Kidney epithelial cell (primary cell): ENCODE measurements at regions not wholly inside any gene's neighbourhood (a gene's known extent, or its start where the extent isn't known, plus 50 kb on each side); places are given as distances from the start of the nearest gene placed in this dataset.

Experiments used
- DNase-seq: peaks from one replicate; pipeline ENCODE4 v3.0.0-alpha.2; 2010; ENCODE audit warnings: low read depth
- H3K27me3 ChIP-seq: 2 replicates; pipeline ENCODE4 v1.6.0; 2011; ENCODE audit warnings: low read length; ENCODE audit not compliant: control insufficient read depth, insufficient read depth
- H3K36me3 ChIP-seq: 2 replicates; pipeline ENCODE4 v1.5.1; 2011; ENCODE audit warnings: low read length; ENCODE audit not compliant: control insufficient read depth, insufficient read depth
- H3K4me3 ChIP-seq: 2 replicates; pipeline ENCODE4 v1.5.1; 2011; ENCODE audit warnings: low read depth, mild to moderate bottlenecking, control low read depth, low read length
- TF ChIP-seq, protein P1 (sequence below): IDR thresholded peaks from 2 replicates; pipeline ENCODE4 v1.5.1; 2011; ENCODE audit warnings: mild to moderate bottlenecking, moderate library complexity, low read length, control low read depth, inconsistent platforms; ENCODE audit not compliant: insufficient read depth, poor library complexity, severe bottlenecking

DNA sequence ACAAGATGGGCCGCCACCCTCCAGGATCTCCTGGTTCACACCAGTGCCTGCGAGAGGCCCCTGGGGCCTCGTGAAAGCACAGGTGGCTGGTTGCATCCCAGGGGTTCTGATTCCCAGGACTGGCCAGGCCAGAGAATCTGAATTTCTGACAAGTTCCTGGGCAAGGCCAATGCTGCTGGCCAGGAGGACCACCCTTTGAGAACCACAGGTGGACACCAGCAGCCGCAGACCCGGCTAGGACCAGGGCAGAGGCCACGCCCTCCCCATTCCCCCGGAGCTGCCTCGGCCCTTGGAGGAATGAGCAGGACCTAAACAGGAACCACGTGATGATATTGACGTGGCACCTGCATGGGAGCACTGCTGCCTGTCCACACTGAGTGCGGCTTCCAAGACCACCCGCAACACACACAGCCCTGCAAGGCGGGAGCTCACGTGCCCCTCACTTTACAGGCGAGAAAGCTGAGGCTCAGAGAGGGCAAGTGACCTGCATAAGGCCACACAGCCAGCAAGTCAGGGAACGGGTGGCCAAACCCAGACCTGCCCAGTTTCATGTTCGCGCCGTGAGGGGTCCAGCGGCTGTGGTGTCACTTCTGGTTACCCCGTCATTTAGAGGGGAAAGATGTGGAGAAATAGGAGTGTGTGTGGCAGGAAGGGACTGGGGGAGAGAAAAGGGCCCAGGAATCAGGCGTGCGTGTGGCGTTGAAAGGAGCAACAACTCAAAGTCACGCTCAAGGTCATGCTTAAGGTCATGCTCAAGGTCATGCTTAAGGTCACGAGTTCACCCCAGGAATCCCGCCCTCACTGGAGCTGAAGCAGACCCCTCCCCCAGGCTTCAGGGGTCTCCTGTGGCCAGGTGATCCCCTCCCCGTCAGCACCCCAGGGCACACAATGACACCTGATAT lies 105.9 kb upstream of the IER5L start:
- no peaks in the 10 kb centered on the region for H3K27me3 ChIP-seq
- no peak overlapping the region for H3K4me3 ChIP-seq
- H3K36me3 ChIP-seq, result no peaks in the 10 kb centered on the region
- TF ChIP-seq, protein P1, sequence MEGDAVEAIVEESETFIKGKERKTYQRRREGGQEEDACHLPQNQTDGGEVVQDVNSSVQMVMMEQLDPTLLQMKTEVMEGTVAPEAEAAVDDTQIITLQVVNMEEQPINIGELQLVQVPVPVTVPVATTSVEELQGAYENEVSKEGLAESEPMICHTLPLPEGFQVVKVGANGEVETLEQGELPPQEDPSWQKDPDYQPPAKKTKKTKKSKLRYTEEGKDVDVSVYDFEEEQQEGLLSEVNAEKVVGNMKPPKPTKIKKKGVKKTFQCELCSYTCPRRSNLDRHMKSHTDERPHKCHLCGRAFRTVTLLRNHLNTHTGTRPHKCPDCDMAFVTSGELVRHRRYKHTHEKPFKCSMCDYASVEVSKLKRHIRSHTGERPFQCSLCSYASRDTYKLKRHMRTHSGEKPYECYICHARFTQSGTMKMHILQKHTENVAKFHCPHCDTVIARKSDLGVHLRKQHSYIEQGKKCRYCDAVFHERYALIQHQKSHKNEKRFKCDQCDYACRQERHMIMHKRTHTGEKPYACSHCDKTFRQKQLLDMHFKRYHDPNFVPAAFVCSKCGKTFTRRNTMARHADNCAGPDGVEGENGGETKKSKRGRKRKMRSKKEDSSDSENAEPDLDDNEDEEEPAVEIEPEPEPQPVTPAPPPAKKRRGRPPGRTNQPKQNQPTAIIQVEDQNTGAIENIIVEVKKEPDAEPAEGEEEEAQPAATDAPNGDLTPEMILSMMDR, result no peak
- no peak for DNase-seq

DNA sequence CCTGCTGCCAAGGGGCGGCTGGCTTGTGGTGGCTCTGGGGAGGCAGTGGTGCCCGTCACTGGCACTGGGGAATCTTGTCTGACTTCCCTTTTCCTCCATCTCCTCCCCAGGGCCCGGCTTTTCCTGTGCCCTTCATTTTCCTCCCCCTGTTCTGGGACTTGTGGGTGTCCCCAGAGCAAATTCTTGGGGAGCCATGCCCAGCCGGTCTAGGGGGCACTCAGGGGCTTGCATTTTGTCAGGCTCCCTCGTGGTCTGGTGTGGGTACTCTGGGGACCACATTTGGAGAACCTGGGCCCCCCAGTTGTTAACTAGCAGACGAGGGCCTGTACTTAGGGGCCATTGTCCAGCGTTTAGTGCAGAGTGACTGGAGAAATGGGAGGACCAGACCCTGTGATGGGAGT lies 105.2 kb upstream of the IER5L start:
- H3K27me3 ChIP-seq, result no peaks in the 10 kb centered on the region
- H3K36me3 ChIP-seq, result no peaks in the 10 kb centered on the region
- TF ChIP-seq, protein P1, result no peak
- H3K4me3 ChIP-seq, result no peak overlapping the region
- DNase-seq, result no peak

DNA sequence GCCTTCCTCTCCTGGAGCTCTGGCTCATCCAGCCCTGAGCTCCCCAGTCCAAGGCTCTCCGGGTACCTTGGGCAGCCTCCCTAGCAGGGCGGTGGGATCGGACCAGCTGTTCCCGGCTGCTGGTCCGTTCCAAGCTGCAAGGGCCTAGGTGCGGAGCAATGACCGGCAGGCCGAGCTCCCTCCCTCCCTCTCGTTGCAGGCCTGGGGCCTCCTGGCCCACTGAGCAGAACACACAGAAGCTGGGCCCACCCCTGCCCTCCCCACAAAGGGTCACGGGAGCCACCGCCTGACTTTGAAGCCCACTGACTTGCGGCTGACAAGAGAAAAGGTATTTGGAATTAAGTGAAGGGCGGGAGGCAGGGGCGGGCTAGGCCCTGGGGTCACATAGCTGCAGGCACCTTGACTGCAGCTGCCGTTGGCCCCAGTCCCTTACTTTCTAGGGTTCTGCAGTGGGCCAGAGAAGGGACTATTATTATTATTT lies 104.7 kb upstream of the IER5L start:
- Histone ChIP-seq H3K36me3 (no peaks in the 10 kb centered on the region), H3K27me3 (no peaks in the 10 kb centered on the region), H3K4me3 (no peak overlapping the region)
- TF ChIP-seq, protein P1, result no peak
- DNase-seq, result no peak

DNA sequence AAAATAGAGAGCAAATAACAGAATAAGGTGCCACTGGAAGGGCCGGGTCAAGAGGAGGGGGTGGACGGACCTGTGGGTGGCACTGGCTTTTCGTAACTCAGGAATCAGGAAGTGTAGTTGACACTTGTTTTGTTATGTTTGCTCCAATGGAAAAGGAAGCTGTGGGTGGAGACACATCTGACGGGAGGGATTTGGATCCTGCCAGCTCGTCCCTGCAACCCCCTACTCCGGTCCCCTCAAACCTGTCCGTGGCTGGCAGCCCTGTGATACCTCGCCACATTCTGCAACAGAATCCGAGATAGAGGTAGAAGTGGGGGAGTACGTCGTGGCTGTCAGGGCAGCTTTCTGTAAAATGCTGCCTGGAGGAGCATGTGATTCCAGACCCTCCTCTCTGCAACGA lies 104.2 kb upstream of the IER5L start:
- TF ChIP-seq, protein P1, result no peak
- Histone ChIP-seq H3K4me3 (no peak overlapping the region), H3K36me3 (no peaks in the 10 kb centered on the region), H3K27me3 (no peaks in the 10 kb centered on the region)
- no peak for DNase-seq

DNA sequence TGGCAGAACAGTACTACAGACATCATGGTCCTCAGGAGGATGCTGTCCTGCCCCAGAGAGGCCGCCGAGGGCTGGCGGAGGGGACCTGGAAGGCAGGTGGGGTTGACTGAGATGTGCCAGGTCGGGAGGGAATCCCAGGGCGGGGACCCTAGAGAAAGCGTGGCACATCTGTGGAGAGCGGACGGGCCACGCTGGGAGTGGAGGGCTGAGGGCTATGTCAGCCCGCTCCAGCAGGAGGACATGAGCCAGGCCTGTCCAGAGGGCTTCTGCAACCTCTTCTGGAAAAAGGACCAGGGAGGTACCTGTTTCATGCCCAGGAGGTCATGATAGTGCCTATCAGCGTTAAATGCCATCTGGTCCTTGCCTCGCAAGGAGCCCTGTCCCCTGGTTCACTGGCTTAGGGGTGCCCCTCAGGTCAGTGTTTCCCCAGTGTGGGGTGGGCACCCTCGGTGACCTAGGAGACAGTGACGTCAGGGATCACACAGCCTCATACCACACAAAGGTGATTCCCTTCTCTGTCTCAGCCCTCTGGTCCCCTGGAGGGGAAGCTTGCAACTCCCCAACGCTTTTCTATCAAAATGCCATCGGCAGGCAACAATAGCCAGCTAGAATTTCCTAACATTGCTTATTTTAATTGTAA lies 103.6 kb upstream of the IER5L start:
- Histone ChIP-seq H3K4me3 (no peak overlapping the region), H3K27me3 (no peaks in the 10 kb centered on the region), H3K36me3 (no peaks in the 10 kb centered on the region)
- no peak for DNase-seq
- TF ChIP-seq, protein P1, result no peak
